GM21515 (cell line): ENCODE measurements at regions not wholly inside any gene's neighbourhood (a gene's known extent, or its start where the extent isn't known, plus 50 kb on each side); places are given as distances from the start of the nearest gene placed in this dataset.

Experiments used
- ATAC-seq: cut with Tn5 transposase; IDR thresholded peaks from one replicate; pipeline ENCODE4 v1.9.1; 2021; ENCODE audit not compliant: unreplicated experiment

DNA sequence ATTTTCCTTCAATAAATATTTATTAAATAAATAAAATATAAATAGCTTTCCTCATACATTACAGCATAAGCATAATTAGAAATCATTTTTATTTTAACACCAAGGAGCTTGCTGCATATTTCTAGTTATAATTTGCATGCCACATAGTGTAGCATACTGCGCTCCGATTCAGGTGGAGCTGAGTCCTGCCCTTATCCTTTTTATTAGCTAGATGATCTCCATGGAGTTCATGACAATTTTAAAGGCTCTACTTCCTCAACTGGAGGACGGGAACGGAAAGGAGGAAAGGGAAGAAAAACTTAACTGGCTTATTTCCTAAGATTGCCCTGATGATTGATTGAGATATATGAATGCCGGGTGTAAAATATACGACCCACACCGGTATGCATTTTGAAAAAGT lies 385.2 kb downstream of the PLK2 start:
- ATAC-seq, result no peak

DNA sequence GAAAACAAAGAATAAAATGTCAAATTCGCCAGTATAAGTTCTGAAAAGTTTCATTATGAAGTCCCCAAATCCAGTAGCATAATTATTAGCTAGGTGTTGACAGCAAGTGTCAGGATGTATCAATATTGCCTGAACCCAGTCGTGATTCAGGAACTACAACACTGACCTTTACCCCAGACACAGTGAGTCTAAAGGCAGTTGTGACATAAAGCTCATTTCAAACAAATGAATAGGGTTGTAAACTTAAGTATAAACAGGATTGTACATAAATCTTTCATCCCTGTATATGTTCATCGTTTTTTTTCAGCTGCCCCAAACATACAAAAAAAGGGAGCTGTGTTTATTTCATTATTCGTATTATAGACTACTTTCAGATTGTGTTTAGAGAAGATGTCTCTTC lies 385.7 kb downstream of the PLK2 start:
- ATAC-seq, result no peak

DNA sequence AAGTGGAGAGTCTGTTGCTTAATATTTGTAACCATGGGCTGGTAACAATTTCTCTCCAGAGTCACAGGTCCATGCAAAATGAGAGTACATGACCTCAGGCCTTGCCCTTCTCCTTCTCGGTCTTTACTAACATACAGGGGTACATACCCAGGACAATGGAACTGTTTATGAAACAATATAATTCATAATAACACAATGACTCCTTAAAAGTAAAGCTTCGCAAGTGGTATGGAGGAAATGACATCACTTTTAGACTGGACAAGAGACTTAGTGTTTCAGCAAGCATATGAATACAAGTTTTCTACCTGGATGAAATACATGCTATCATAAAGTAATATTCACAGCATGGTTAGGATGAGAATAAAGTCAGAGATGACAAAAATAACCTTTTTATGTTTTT lies 386.6 kb downstream of the PLK2 start:
- ATAC-seq, result no peak

DNA sequence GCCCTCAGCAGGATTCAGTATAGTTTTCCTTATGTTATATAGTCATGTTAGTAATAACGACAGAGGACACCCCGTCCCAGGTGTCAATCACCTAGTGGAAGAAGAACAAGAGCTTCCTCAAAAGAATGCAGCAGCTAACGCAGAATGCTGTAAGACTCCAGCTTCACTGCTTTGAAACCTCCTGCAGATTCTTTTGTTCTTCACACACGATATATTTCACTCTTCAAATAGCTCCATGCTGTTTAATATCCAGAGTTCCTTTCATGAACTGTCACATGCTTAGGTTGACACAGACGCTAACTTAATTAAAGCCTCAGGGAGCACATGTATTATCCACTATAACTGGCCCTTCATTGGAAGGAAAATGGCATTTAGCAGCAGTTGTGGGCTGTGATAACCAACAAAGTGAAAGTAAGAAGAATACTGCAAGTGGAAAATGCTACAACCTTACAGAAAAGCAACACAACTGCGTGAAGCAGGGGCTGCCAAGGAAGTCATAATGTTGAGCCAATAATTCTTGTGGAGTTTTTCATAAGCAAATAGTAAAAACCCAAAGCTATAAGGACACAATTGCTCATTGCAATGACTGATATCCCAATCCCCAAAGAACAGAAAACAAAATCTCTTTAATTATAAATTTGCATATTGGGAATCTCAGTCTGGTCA lies 387.5 kb downstream of the PLK2 start:
- ATAC-seq, result no peak

DNA sequence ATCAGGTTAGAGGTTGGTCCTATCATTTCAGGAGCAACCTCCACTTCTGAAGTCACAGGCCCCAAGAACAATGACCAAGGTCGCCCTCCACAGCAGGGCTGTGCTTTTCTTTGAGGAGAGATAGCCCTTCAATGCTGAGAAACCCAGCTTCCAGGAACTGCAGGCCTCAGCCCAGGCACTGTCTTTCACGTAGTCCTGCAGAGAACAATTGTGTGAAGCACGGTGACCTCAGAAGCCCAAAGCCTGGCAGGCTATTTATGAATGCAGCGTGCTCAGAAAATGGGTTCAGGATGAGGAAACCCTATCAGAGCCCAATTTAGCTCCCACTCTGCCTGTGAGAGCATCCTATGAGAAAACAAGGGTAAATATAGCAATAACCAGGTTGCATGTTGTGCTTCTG lies 388.3 kb downstream of the PLK2 start:
- ATAC-seq, result no peak

DNA sequence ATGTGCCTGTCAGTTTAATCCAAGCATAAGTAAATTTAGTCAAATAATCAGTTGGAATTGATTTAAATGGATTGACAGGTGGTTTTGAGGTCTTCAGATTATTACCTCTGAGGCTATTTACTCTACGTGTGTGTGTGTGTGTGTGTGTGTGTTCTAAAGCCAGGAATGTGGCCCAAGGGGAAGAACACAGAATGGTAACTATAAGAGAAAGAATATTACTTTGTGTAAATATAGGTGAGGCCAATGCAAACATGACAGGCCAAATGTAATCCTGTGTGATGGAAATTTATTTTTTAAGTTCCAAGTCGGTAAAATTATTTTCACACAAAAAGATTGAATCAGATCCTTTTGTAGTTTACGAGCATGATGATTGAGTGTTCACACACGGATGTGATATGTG lies 390.0 kb downstream of the PLK2 start:
- no peak for ATAC-seq

DNA sequence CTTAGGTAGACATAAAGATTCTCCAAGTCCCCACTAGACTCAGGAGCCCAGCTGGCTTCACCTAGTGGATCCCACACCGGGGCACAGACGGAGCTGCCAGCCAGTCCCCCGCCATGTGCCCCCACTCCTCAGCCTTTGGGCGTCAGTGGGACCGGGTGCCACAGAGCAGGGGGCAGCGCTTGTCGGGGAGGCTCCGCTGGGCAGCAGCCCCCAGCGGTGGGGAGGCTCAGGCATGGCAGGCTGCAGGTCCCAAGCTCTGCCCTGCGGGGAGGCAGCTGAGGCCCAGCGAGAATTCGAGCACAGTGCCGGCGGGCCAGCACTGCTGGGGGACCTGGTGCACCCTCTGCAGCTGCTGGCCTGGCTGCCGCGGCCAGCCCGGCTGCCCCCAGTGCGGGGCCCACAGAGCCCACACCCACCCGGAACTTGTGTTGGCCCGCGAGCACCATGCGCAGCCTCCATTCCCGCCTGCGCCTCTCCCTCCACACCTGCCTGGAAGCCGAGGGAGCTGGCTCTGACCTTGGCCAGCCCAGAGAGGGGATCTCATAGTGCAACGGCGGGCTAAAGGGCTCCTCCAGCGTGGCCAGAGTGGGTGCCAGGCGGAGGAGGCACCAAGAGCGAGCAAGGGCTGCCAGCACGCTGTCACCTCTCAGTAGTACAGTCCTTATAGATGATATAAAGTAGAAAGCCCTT lies 390.7 kb downstream of the PLK2 start:
- no peak for ATAC-seq

DNA sequence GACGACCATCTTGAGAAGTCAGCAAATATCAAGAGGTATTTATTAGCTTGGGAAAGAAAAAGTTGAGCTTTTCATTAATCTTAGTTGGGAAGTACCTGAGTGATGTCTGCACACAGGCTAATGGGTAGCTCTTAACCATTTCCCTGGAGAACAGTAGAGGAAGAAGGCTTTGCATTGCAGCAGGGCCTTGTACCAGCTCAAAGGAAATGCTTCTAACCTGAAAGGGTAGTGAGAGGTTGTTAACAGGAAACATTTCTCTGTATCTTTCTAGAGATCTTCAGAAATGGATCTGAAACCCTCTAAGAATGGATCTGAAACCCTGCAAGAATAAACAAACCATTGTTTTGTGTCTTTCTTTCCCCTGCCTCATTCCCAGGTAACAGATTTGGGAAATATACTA lies 393.3 kb downstream of the PLK2 start:
- no peak for ATAC-seq

DNA sequence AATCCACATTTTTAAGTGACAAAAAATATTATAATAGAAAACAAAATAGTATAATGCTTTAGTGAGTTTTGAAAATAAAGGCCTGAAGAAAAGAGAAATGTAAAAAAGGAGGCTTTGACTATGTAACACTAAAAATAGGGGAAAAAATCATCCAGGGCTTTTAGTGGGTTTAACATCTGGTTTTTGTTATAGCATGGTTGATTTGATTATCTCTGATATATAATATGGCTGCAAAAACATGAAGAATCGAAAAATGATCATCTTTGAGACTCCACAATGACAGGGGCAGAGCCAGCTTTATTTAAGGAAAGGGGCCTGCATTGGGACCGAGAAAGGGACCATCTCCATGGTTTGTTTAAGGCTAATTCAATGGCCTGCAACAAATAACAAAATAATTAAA lies 393.8 kb downstream of the PLK2 start:
- ATAC-seq, result no peak

DNA sequence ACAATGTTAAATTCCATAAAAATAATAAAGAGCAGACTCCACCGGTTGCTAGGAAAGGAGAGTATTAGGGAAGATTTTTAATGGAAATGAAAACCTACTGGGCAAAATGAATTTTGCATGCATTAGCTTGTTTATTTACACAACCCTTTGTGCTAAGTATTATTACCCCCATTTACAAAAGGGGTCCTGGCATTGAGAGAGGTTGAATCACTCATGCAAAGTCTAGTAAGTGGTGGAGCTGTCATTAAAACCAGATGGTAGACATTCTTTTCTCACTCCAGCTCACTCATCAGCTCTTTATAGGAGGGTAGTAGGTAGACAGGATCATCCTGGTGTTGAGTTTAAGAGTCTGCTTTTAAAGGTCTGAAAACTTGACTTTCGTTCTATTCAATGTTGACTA lies 395.1 kb downstream of the PLK2 start:
- ATAC-seq, result no peak

DNA sequence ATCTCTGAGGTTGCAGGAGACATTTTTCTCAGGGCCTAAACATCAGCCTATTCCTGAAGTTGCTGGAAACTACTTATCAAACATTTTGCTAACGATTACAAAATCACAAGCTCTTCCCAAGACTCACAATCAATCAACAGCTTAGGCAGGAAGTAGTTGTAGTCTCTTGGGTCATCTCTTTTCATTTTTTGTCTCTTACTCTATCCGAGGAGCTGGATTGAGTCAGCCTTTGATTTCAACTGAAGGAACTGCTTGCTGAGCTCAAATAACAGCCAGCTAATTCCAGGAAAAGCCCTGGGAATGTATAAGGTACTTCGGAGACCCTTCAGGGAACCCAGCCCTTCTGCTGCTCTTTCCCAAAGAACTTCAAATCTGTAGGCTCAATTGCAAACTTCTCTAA lies 398.9 kb downstream of the PLK2 start:
- no peak for ATAC-seq

DNA sequence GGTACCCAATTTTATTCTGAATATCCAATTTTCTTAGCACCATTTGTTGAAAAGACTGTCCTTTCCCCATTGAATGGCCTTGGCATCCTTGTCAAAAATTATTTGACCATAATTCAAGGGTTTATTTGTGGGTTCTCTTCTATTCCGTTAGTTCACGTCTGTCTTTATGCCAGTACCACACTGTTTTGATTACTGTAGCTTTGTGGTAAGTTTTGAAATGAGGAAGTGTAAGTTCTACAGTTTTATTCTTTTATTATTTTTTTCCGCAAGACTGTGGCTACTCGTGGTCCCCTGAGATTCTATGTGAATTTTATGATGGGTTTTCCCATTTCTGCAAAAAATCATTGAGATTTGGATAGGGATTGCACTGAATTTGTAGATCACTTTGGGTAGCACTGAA lies 402.6 kb downstream of the PLK2 start:
- ATAC-seq, result no peak

DNA sequence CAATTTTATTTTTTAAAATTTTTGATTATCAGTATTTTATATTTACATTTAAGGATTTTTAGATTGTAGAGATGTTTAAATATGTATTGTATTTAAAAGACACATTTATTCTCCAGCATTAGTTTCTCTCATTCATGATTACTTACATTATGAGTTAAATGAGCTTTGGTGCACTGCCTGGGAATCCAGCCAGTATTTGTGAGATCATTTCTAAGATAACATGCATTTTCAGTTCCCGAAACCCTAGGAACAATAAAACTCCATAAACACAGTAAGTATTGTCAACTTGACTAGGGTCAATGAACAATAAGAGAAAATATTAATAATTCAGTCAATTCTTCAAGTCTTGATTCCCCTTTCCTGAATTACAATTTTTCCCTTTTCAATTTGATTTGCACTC lies 403.3 kb downstream of the PLK2 start:
- no peak for ATAC-seq

DNA sequence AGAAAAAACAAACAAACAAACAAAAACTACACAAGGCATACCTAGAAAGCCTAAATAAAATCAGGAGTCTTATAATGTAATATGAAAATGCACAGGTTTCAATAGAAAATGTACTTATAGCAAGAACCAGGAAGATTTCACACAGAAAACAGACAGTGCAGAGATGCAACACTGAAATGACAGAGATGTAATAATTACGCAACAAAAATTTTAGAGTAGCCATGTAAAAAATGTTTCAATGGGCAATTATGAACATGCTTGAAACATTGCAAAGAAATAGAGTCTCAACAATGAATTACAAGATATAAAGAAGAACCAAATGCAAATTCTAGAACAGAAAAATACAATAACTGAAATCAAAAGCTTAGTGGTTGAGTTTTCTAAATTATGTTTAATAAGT lies 405.9 kb downstream of the PLK2 start:
- no peak for ATAC-seq

DNA sequence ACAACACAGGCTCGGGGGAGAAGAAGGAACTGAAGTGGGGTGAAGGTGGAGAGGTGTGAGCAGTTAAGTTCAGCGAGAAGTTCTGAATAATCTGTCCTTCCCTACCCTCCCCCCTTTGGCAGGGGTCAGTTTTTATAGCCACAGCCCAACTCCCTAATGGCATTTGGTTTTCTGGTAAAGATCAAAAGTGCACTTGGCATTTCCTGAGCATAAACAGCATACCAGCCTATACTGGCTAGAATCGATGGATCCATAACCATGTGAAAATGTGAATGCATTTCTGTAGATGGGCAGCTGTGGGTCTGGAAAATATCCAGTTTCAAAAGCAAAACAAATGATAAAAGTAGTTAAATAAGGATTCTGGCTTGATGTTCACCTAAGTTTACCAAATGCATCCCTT lies 410.9 kb downstream of the PLK2 start:
- ATAC-seq, result no peak

DNA sequence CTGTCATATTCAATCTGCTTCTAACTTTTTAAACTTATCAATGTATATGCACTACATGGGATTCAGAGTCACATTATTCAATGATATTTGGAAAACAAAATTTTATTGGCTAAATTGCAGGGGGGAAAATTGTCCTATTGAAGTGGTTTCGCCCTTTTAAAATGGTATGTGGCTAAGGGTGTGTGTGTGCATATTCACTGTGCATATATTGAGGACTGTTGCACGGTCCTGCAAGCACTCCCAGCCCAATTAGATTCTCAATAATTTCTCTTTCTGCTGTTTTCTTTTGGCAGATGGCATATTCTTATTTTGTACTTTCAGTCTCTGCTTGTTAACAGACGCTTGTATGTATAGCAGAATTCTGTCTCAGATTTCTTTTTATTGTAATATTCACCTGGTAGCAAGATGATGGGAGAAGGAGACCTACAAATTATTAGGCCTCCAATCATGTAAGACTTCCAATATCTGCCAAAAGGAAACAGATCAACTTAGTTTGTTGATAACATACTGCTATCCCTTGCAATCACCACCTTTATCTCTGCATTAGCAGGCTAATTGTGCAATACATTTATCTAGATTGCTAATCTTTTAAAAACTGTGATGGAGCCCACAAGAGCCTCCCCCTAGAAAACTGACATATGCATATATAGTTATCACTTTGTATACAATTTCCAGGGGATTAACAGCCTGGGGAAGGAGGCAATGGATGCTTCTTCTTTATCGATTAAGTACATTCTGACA lies 411.5 kb downstream of the PLK2 start:
- no peak for ATAC-seq

DNA sequence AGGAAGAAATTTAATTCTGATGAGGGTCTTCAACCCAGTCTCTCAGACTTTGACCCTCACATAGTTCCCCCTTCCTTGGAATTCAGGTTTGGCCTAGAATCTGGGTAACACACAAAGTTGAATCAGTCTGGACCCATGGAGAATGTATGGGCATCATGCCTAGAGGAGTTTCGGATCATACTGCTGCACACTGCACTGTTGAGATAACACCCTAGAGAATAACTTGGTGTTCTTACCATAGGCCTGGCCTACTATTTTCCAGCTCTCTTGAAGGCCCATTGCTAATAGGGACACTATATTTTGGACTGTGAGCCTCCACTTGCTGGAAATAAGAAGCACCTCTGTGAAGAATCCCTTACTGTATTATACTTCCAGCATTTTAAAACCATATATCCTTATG lies 413.5 kb downstream of the PLK2 start:
- no peak for ATAC-seq

DNA sequence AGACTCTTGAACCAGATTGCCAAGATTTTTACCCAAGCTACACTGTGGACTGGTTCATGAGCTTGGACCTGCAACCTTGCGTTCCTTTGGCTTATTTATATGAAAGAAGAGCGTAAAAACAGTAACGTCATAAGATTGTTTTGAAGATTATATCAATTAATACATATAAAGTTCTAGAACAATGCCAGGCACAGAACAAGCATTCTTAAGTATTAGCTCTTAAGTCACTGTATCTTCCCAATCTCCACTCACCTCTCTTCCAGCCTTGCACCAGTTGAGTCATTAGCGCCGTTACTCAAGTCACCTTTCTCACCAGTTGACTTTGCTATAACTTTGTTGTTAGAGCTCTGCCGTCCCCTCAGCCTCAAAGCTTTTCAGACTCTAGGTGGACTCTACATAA lies 415.7 kb downstream of the PLK2 start:
- ATAC-seq, result no peak

DNA sequence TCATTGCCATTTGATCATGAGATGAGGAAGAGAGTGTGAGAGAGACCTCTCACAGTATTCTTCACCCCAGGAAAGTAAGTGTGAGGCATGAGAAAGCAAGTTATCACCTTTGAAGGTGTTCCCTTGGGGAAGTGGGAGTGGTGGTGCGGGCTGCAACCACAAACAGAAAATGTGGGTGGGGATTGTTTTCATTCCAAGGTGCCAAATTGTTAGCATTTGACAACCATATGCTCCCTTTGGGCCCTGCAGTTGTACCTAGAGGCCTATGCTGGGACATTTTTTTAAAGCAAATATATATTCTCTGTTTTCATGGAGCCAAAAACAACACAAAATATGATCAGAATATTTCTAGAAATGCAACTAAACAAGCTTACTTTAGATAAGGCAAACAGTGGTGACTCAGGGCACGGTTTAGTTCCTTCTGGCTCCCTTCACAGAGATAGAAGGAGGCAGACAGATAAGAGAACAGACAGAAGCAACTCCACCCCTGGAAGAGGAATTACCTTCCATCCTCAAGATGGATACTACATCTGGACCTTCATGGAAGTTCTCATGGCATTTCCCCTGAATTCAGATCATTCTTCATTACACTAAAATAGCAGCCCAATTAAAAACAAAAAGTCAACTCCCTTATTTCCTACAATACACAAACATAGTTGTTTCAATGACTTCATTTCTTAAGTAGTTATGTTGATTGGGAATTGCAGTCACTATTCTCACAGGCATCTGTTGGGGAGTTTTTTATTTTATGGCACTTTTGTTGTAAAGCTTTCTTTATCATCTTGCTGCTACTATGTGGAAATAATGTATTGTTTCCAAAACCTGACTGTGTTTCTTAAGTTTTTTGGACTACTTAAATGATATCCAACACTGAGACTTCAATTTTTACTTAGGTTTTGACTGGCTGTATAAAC lies 416.6 kb downstream of the PLK2 start:
- ATAC-seq, result no peak

DNA sequence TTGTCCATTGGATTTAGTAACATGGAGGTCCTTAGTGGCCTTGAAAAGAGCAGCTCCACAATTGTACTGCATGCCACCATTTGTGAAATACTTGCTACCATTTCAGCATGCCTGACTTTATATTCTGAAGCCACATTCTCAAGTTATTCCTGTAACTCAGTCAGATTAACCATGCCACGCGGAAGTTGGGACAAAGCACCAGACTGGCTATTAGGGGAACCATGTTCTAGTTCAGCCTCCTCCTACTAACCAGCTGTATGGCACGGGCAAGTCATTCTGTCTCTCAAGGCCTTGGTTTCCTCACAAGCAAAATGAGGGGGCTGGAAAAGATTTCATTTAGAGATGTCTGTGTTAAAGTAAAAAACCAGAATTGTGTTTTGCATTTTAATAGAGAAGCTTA lies 418.0 kb downstream of the PLK2 start:
- no peak for ATAC-seq

DNA sequence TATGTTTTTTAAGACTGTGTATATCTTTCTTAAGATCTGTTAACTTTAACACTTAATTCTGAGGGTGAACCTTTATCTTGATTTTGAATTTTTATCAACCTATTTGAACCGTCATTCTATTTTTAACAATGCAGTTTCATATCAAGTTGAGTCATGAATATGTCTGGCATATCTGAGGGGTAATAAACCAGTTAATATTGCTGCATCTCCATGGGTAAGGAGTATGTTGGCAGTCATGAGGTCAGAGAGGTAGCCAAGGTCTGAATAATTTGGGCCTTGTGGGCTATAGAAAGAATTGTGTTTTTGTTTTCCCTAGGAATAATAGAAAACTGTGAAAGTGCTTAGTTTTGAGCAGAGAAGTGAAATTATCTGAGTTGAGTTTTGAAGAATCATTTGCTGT lies 419.0 kb downstream of the PLK2 start:
- ATAC-seq, result no peak
